ENCODE measurements at regions not wholly inside any gene's neighbourhood (a gene's known extent, or its start where the extent isn't known, plus 50 kb on each side); places are given as distances from the start of the nearest gene placed in this dataset.

GRCh38 chr15:25051399-25052154, 96.8 kb downstream of the SNRPN start:
- no peak for FAIRE-seq
- no peak for TF ChIP-seq SPI1 (IDR thresholded peaks at IDR 0.05; ENCODE audit: low read depth, low read length)
- TF ChIP-seq POU2F2 (IDR thresholded peaks at IDR 0.05; ENCODE audit: low read depth, low read length), result no peak
- no peak for TF ChIP-seq PAX5 (IDR thresholded peaks at IDR 0.05; ENCODE audit: insufficient read depth, low read length, severe bottlenecking)
- no peak for TF ChIP-seq TAF1 (IDR thresholded peaks at IDR 0.05; ENCODE audit: low read depth, low read length)
- TF ChIP-seq POLR2AphosphoS5 (IDR thresholded peaks at IDR 0.05; ENCODE audit: low read depth, low read length), result no peak
- no peak for TF ChIP-seq POLR2A (IDR thresholded peaks at IDR 0.05; ENCODE audit: low read depth, low read length)
- no peak for DNase-seq (ENCODE audit: insufficient read length, low spot score)

GRCh38 chr15:25052191-25052999, 97.6 kb downstream of the SNRPN start:
- no peak for TF ChIP-seq TAF1 (IDR thresholded peaks at IDR 0.05; ENCODE audit: low read depth, low read length)
- no peak for TF ChIP-seq SPI1 (IDR thresholded peaks at IDR 0.05; ENCODE audit: low read depth, low read length)
- no peak for TF ChIP-seq PAX5 (IDR thresholded peaks at IDR 0.05; ENCODE audit: insufficient read depth, low read length, severe bottlenecking)
- TF ChIP-seq POU2F2 (IDR thresholded peaks at IDR 0.05; ENCODE audit: low read depth, low read length), result no peak
- no peak for TF ChIP-seq POLR2AphosphoS5 (IDR thresholded peaks at IDR 0.05; ENCODE audit: low read depth, low read length)
- no peak for TF ChIP-seq POLR2A (IDR thresholded peaks at IDR 0.05; ENCODE audit: low read depth, low read length)
- FAIRE-seq, result no peak
- DNase-seq (ENCODE audit: insufficient read length, low spot score), result no peak

GRCh38 chr15:25053000-25053815, 98.4 kb downstream of the SNRPN start:
- DNase-seq (ENCODE audit: insufficient read length, low spot score) (no peak), FAIRE-seq (no peak)
- TF ChIP-seq SPI1 (IDR thresholded peaks at IDR 0.05; ENCODE audit: low read depth, low read length), result no peak
- TF ChIP-seq POU2F2 (IDR thresholded peaks at IDR 0.05; ENCODE audit: low read depth, low read length), result no peak
- no peak for TF ChIP-seq TAF1 (IDR thresholded peaks at IDR 0.05; ENCODE audit: low read depth, low read length)
- no peak for TF ChIP-seq POLR2A (IDR thresholded peaks at IDR 0.05; ENCODE audit: low read depth, low read length)
- TF ChIP-seq PAX5 (IDR thresholded peaks at IDR 0.05; ENCODE audit: insufficient read depth, low read length, severe bottlenecking), result no peak
- no peak for TF ChIP-seq POLR2AphosphoS5 (IDR thresholded peaks at IDR 0.05; ENCODE audit: low read depth, low read length)

- DNase-seq (ENCODE audit: insufficient read length, low spot score), result no peak
- TF ChIP-seq TAF1 (IDR thresholded peaks at IDR 0.05; ENCODE audit: low read depth, low read length) (no peak), POLR2AphosphoS5 (IDR thresholded peaks at IDR 0.05; ENCODE audit: low read depth, low read length) (no peak)
- no peak for FAIRE-seq
Observed at GRCh38 chr15:25054329-25054728, 99.5 kb downstream of the SNRPN start.

- DNase-seq (ENCODE audit: insufficient read length, low spot score) (no peak), FAIRE-seq (no peak)
- no peak for TF ChIP-seq POLR2AphosphoS5 (IDR thresholded peaks at IDR 0.05; ENCODE audit: low read depth, low read length)
- no peak for TF ChIP-seq PAX5 (IDR thresholded peaks at IDR 0.05; ENCODE audit: insufficient read depth, low read length, severe bottlenecking)
- no peak for TF ChIP-seq POU2F2 (IDR thresholded peaks at IDR 0.05; ENCODE audit: low read depth, low read length)
- no peak for TF ChIP-seq TAF1 (IDR thresholded peaks at IDR 0.05; ENCODE audit: low read depth, low read length)
Observed at GRCh38 chr15:25054943-25055342, 100.2 kb downstream of the SNRPN start.

GRCh38 chr15:25055356-25056068, 100.7 kb downstream of the SNRPN start:
- DNase-seq (ENCODE audit: insufficient read length, low spot score), result no peak
- FAIRE-seq, result no peak
- no peak for TF ChIP-seq SPI1 (IDR thresholded peaks at IDR 0.05; ENCODE audit: low read depth, low read length)
- TF ChIP-seq TAF1 (IDR thresholded peaks at IDR 0.05; ENCODE audit: low read depth, low read length), result no peak
- no peak for TF ChIP-seq POLR2AphosphoS5 (IDR thresholded peaks at IDR 0.05; ENCODE audit: low read depth, low read length)
- no peak for TF ChIP-seq POLR2A (IDR thresholded peaks at IDR 0.05; ENCODE audit: low read depth, low read length)
- no peak for TF ChIP-seq POU2F2 (IDR thresholded peaks at IDR 0.05; ENCODE audit: low read depth, low read length)
- no peak for TF ChIP-seq PAX5 (IDR thresholded peaks at IDR 0.05; ENCODE audit: insufficient read depth, low read length, severe bottlenecking)

GRCh38 chr15:25056484-25057425, 102.0 kb downstream of the SNRPN start:
- DNase-seq (ENCODE audit: insufficient read length, low spot score) (no peak), FAIRE-seq (no peak)
- no peak for TF ChIP-seq POLR2A (IDR thresholded peaks at IDR 0.05; ENCODE audit: low read depth, low read length)
- no peak for TF ChIP-seq TAF1 (IDR thresholded peaks at IDR 0.05; ENCODE audit: low read depth, low read length)
- no peak for TF ChIP-seq POU2F2 (IDR thresholded peaks at IDR 0.05; ENCODE audit: low read depth, low read length)
- no peak for TF ChIP-seq POLR2AphosphoS5 (IDR thresholded peaks at IDR 0.05; ENCODE audit: low read depth, low read length)

- TF ChIP-seq POLR2AphosphoS5 (IDR thresholded peaks at IDR 0.05; ENCODE audit: low read depth, low read length) (no peak), POLR2A (IDR thresholded peaks at IDR 0.05; ENCODE audit: low read depth, low read length) (no peak), PAX5 (IDR thresholded peaks at IDR 0.05; ENCODE audit: insufficient read depth, low read length, severe bottlenecking) (no peak), POU2F2 (IDR thresholded peaks at IDR 0.05; ENCODE audit: low read depth, low read length) (no peak), SPI1 (IDR thresholded peaks at IDR 0.05; ENCODE audit: low read depth, low read length) (no peak), TAF1 (IDR thresholded peaks at IDR 0.05; ENCODE audit: low read depth, low read length) (no peak)
- no peak for FAIRE-seq
- no peak for DNase-seq (ENCODE audit: insufficient read length, low spot score)
Observed at GRCh38 chr15:25057574-25057973, 102.8 kb downstream of the SNRPN start.

All from GM12891 (cell line).